ENCODE measurements at regions not wholly inside any gene's neighbourhood (a gene's known extent, or its start where the extent isn't known, plus 50 kb on each side); places are given as distances from the start of the nearest gene placed in this dataset.

GRCh38 chr3:115499666-115500065 lies 123.6 kb upstream of the GAP43 start:
- Histone ChIP-seq H3K9me3 (ENCODE audit: control insufficient read depth in 2 of 2, low read length in 2 of 2) (no peaks in the 10 kb centered on the region), H3K27ac (ENCODE audit: insufficient read depth, low read length, poor library complexity, severe bottlenecking) (no peak overlapping the region), H3K4me1 (ENCODE audit: control insufficient read depth, insufficient read depth, low read length, poor library complexity, severe bottlenecking) (no peaks in the 10 kb centered on the region), H3K4me3 (ENCODE audit: low read depth, low read length) (no peak overlapping the region), H3K27me3 (ENCODE audit: control insufficient read depth, insufficient read depth, low read length) (no peaks in the 10 kb centered on the region), H3K36me3 (ENCODE audit: control insufficient read depth, insufficient read depth, low read length) (no peaks in the 10 kb centered on the region)
- Mint-ChIP-seq H3K4me3 (no peak overlapping the region), H3K4me1 (no peaks in the 10 kb centered on the region), H3K36me3 (no peaks in the 10 kb centered on the region), H3K27me3 (peaks cover 11% of the 10 kb centered on the region), H3K27ac (no peak overlapping the region), H3K9me3 (peaks cover 0 to 9% (median 0%) of the 10 kb centered on the region in 7 donors)
- ATAC-seq (ENCODE audit: low read depth in 2 of 2) (no peak), DNase-seq (no peak)

- no peak for DNase-seq
- Mint-ChIP-seq H3K27ac (no peak overlapping the region), H3K27me3 (peaks cover 11% of the 10 kb centered on the region), H3K9me3 (peaks cover 0 to 9% (median 0%) of the 10 kb centered on the region in 7 donors), H3K36me3 (no peaks in the 10 kb centered on the region), H3K4me1 (no peaks in the 10 kb centered on the region), H3K4me3 (no peak overlapping the region)
- Histone ChIP-seq H3K4me1 (ENCODE audit: control insufficient read depth, insufficient read depth, low read length, poor library complexity, severe bottlenecking) (no peaks in the 10 kb centered on the region), H3K36me3 (ENCODE audit: control insufficient read depth, insufficient read depth, low read length) (no peaks in the 10 kb centered on the region), H3K27ac (ENCODE audit: insufficient read depth, low read length, poor library complexity, severe bottlenecking) (no peak overlapping the region), H3K9me3 (ENCODE audit: control insufficient read depth in 2 of 2, low read length in 2 of 2) (no peaks in the 10 kb centered on the region), H3K27me3 (ENCODE audit: control insufficient read depth, insufficient read depth, low read length) (no peaks in the 10 kb centered on the region), H3K4me3 (ENCODE audit: low read depth, low read length) (no peak overlapping the region)
- ATAC-seq (ENCODE audit: low read depth in 2 of 2), result no peak
These were observed 122.5 kb upstream of the GAP43 start for GRCh38 chr3:115500795-115501194.

GRCh38 chr3:115502128-115502527 lies 121.2 kb upstream of the GAP43 start:
- ATAC-seq (ENCODE audit: low read depth in 2 of 2) (no peak), DNase-seq (no peak)
- no peaks in the 10 kb centered on the region for H3K36me3 Mint-ChIP-seq
- H3K9me3 ChIP-seq (ENCODE audit: control insufficient read depth in 2 of 2, low read length in 2 of 2), result no peaks in the 10 kb centered on the region
- no peak overlapping the region for H3K27ac ChIP-seq (ENCODE audit: insufficient read depth, low read length, poor library complexity, severe bottlenecking)
- H3K36me3 ChIP-seq (ENCODE audit: control insufficient read depth, insufficient read depth, low read length), result no peaks in the 10 kb centered on the region
- H3K27me3 Mint-ChIP-seq, result peaks cover 11% of the 10 kb centered on the region
- H3K4me1 Mint-ChIP-seq, result no peaks in the 10 kb centered on the region
- H3K4me3 Mint-ChIP-seq, result no peak overlapping the region
- peaks cover 0 to 10% (median 0%) of the 10 kb centered on the region in 7 donors for H3K9me3 Mint-ChIP-seq
- no peaks in the 10 kb centered on the region for H3K4me1 ChIP-seq (ENCODE audit: control insufficient read depth, insufficient read depth, low read length, poor library complexity, severe bottlenecking)
- no peak overlapping the region for H3K4me3 ChIP-seq (ENCODE audit: low read depth, low read length)
- H3K27ac Mint-ChIP-seq, result no peak overlapping the region
- H3K27me3 ChIP-seq (ENCODE audit: control insufficient read depth, insufficient read depth, low read length), result no peaks in the 10 kb centered on the region

- Histone ChIP-seq H3K36me3 (ENCODE audit: control insufficient read depth, insufficient read depth, low read length) (no peaks in the 10 kb centered on the region), H3K9me3 (ENCODE audit: control insufficient read depth in 2 of 2, low read length in 2 of 2) (no peaks in the 10 kb centered on the region), H3K27ac (ENCODE audit: insufficient read depth, low read length, poor library complexity, severe bottlenecking) (no peak overlapping the region), H3K4me3 (ENCODE audit: low read depth, low read length) (no peak overlapping the region), H3K4me1 (ENCODE audit: control insufficient read depth, insufficient read depth, low read length, poor library complexity, severe bottlenecking) (no peaks in the 10 kb centered on the region), H3K27me3 (ENCODE audit: control insufficient read depth, insufficient read depth, low read length) (no peaks in the 10 kb centered on the region)
- no peak for ATAC-seq (ENCODE audit: low read depth in 2 of 2)
- no peak for DNase-seq
- H3K9me3 Mint-ChIP-seq, result peaks cover 0 to 10% (median 0%) of the 10 kb centered on the region in 7 donors
- no peaks in the 10 kb centered on the region for H3K36me3 Mint-ChIP-seq
- peaks cover 11% of the 10 kb centered on the region for H3K27me3 Mint-ChIP-seq
- no peaks in the 10 kb centered on the region for H3K4me1 Mint-ChIP-seq
- no peak overlapping the region for H3K27ac Mint-ChIP-seq
- H3K4me3 Mint-ChIP-seq, result no peak overlapping the region
These were observed 119.9 kb upstream of the GAP43 start for GRCh38 chr3:115503394-115503793.

- Histone ChIP-seq H3K4me1 (ENCODE audit: control insufficient read depth, insufficient read depth, low read length, poor library complexity, severe bottlenecking) (peaks cover 7% of the 10 kb centered on the region), H3K27ac (ENCODE audit: insufficient read depth, low read length, poor library complexity, severe bottlenecking) (no peak overlapping the region), H3K4me3 (ENCODE audit: low read depth, low read length) (no peak overlapping the region), H3K9me3 (ENCODE audit: control insufficient read depth in 2 of 2, low read length in 2 of 2) (no peaks in the 10 kb centered on the region), H3K27me3 (ENCODE audit: control insufficient read depth, insufficient read depth, low read length) (peaks cover 4% of the 10 kb centered on the region), H3K36me3 (ENCODE audit: control insufficient read depth, insufficient read depth, low read length) (no peaks in the 10 kb centered on the region)
- Mint-ChIP-seq H3K36me3 (no peaks in the 10 kb centered on the region), H3K27ac (no peak overlapping the region), H3K4me3 (no peak overlapping the region), H3K4me1 (peaks cover 5 to 15% (median 10%) of the 10 kb centered on the region in 4 donors), H3K9me3 (peaks cover 0 to 10% (median 0%) of the 10 kb centered on the region in 7 donors), H3K27me3 (peaks cover 31% of the 10 kb centered on the region)
- no peak for ATAC-seq (ENCODE audit: low read depth in 2 of 2)
- no peak for DNase-seq
These were observed 114.7 kb upstream of the GAP43 start for GRCh38 chr3:115508562-115508961.

GRCh38 chr3:115512565-115513415 lies 110.5 kb upstream of the GAP43 start:
- Mint-ChIP-seq H3K4me3 (peak overlapping the region; percentile 82 to 95 (median 91)), H3K4me1 (peaks cover 6 to 17% (median 13%) of the 10 kb centered on the region in 4 donors), H3K36me3 (no peaks in the 10 kb centered on the region), H3K27ac (peak overlapping the region in 2 of 3 donors; percentile 58 to 92), H3K9me3 (peaks cover 0 to 4% (median 0%) of the 10 kb centered on the region in 7 donors), H3K27me3 (peaks cover 26% of the 10 kb centered on the region)
- peak in 2 of 3 donors; percentile 1 to 31 for DNase-seq
- ATAC-seq (ENCODE audit: low read depth in 2 of 2), result peak; percentile 43 to 44
- Histone ChIP-seq H3K36me3 (ENCODE audit: control insufficient read depth, insufficient read depth, low read length) (no peaks in the 10 kb centered on the region), H3K4me1 (ENCODE audit: control insufficient read depth, insufficient read depth, low read length, poor library complexity, severe bottlenecking) (peaks cover 7% of the 10 kb centered on the region), H3K9me3 (ENCODE audit: control insufficient read depth in 2 of 2, low read length in 2 of 2) (no peaks in the 10 kb centered on the region), H3K4me3 (ENCODE audit: low read depth, low read length) (peak overlapping the region; percentile 87), H3K27me3 (ENCODE audit: control insufficient read depth, insufficient read depth, low read length) (peaks cover 4% of the 10 kb centered on the region), H3K27ac (ENCODE audit: insufficient read depth, low read length, poor library complexity, severe bottlenecking) (no peak overlapping the region)

GRCh38 chr3:115513416-115513800 lies 109.9 kb upstream of the GAP43 start:
- H3K27ac ChIP-seq (ENCODE audit: insufficient read depth, low read length, poor library complexity, severe bottlenecking), result no peak overlapping the region
- DNase-seq, result peak in 2 of 3 donors; percentile 50 to 63

More at GRCh38 chr3:115513416-115513800, 109.9 kb upstream of the GAP43 start:
- H3K4me1 ChIP-seq (ENCODE audit: control insufficient read depth, insufficient read depth, low read length, poor library complexity, severe bottlenecking), result peaks cover 7% of the 10 kb centered on the region
- Mint-ChIP-seq H3K4me3 (peak overlapping the region; percentile 82 to 95 (median 91)), H3K27me3 (peaks cover 26% of the 10 kb centered on the region), H3K4me1 (peaks cover 6 to 17% (median 13%) of the 10 kb centered on the region in 4 donors), H3K27ac (peak overlapping the region in 2 of 3 donors; percentile 58 to 92), H3K9me3 (peaks cover 0 to 4% (median 0%) of the 10 kb centered on the region in 7 donors), H3K36me3 (no peaks in the 10 kb centered on the region)
- H3K27me3 ChIP-seq (ENCODE audit: control insufficient read depth, insufficient read depth, low read length), result peaks cover 4% of the 10 kb centered on the region
- ATAC-seq (ENCODE audit: low read depth in 2 of 2), result peak; percentile 48 to 52
- H3K9me3 ChIP-seq (ENCODE audit: control insufficient read depth in 2 of 2, low read length in 2 of 2), result no peaks in the 10 kb centered on the region
- H3K36me3 ChIP-seq (ENCODE audit: control insufficient read depth, insufficient read depth, low read length), result no peaks in the 10 kb centered on the region
- H3K4me3 ChIP-seq (ENCODE audit: low read depth, low read length), result peak overlapping the region; percentile 87

Measured in CD4-positive, CD25-positive, alpha-beta regulatory T cell (primary cell).